ENCODE measurements at regions not wholly inside any gene's neighbourhood (a gene's known extent, or its start where the extent isn't known, plus 50 kb on each side); places are given as distances from the start of the nearest gene placed in this dataset.

DNA sequence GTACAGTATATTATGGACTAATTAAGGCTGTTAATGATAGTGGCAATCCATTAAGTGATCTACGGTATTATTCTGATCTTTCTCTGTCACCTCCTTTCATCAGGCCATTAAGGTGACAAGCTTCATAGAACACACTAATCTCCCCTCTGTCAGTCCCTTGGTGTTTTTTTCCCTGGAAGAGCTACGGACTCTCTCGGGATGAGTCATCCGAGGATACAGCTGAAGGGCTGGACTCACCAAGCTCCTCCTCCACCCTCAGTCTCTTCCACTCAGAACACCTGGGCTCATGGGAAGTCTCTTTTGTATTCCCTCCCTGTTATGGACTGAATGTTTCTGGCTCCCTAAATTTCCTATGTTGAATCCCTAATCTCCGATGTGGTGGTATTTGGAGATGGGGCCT lies 69.8 kb upstream of the PLXNA4 start:
- no peak for TF ChIP-seq CTCF (IDR thresholded peaks at IDR 0.05; ENCODE audit: low read depth, low read length)
- H3K4me3 ChIP-seq (replicated peaks in 1 of 2; ENCODE audit: low read depth in 2 of 2, low read length in 2 of 2) = no peak overlapping the region
- DNase-seq (ENCODE audit: low read depth in 2 of 2) = peak in 1 of 2 donors; percentile 5

GRCh38 chr7:132643302-132643701 lies 67.0 kb upstream of the PLXNA4 start:
- TF ChIP-seq CTCF (IDR thresholded peaks at IDR 0.05; ENCODE audit: low read depth, low read length) = no peak
- no peak overlapping the region for H3K4me3 ChIP-seq (replicated peaks in 1 of 2; ENCODE audit: low read depth in 2 of 2, low read length in 2 of 2)
- DNase-seq (ENCODE audit: low read depth in 2 of 2) = no peak

DNA sequence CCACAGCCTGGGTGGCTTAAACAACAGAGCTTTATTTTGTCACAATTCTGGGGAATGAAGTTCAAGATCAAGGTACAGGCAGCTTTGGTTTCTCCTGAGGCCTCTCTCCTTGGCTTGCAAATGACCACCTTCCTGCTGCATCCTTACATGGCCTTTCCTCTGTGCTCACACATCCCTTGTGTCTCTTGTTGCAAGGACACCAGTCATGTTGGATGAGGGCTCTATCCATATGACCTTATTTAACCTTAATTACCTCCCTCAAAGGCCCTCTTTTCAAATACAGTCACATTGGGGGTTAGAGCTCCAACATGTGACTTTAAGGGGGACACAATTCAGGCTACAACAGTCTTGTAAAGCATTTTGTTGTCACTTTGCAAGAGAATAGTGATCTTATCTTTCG lies 65.0 kb upstream of the PLXNA4 start:
- no peak for TF ChIP-seq CTCF (IDR thresholded peaks at IDR 0.05; ENCODE audit: low read depth, low read length)
- DNase-seq (ENCODE audit: low read depth in 2 of 2) = no peak
- H3K4me3 ChIP-seq (replicated peaks in 1 of 2; ENCODE audit: low read depth in 2 of 2, low read length in 2 of 2) = no peak overlapping the region

DNA sequence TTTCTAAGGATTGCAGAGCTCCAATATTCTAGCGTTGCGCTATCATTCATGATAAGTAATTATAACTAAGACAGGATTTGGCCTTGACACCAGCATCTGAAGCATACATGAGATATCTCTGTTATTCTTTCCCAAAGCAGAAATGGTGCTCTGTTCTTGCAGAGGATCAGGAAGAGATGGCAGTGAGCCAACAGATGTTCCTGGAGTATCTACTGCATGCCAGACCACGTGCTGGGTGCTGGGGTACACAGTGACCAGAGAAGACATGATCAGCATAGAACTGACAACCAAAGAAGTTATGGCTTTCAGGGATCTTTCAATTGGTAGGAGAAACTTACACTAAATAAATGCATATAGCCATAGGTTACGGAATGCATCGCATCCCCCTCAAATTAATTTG lies 63.7 kb upstream of the PLXNA4 start:
- TF ChIP-seq CTCF (IDR thresholded peaks at IDR 0.05; ENCODE audit: low read depth, low read length) = no peak
- no peak for DNase-seq (ENCODE audit: low read depth in 2 of 2)
- H3K4me3 ChIP-seq (replicated peaks in 1 of 2; ENCODE audit: low read depth in 2 of 2, low read length in 2 of 2) = no peak overlapping the region

DNA sequence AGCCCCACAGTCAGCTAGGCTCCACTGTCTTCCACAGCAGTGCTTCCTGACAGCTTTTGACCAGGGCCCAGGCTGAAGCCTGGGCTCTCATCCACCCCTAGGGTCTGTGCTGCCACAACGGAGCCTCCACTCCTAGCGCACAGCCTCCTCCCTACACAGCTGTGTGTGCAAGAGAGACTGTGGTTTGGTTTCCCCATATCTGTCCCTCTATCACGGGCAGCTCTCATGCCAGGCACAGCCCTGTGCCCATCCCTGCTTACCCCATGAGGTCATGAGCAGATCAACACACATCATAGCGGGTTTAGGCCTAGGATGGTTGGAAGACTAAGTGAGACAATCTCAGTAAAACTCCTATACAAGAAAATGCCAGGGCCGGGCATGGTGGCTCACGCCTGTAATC lies 61.7 kb upstream of the PLXNA4 start:
- no peak overlapping the region for H3K4me3 ChIP-seq (replicated peaks in 1 of 2; ENCODE audit: low read depth in 2 of 2, low read length in 2 of 2)
- TF ChIP-seq CTCF (IDR thresholded peaks at IDR 0.05; ENCODE audit: low read depth, low read length) = no peak
- DNase-seq (ENCODE audit: low read depth in 2 of 2) = no peak

GRCh38 chr7:132636581-132636980 lies 60.3 kb upstream of the PLXNA4 start:
- TF ChIP-seq CTCF (IDR thresholded peaks at IDR 0.05; ENCODE audit: low read depth, low read length) = no peak
- no peak for DNase-seq (ENCODE audit: low read depth in 2 of 2)
- no peak overlapping the region for H3K4me3 ChIP-seq (replicated peaks in 1 of 2; ENCODE audit: low read depth in 2 of 2, low read length in 2 of 2)

DNA sequence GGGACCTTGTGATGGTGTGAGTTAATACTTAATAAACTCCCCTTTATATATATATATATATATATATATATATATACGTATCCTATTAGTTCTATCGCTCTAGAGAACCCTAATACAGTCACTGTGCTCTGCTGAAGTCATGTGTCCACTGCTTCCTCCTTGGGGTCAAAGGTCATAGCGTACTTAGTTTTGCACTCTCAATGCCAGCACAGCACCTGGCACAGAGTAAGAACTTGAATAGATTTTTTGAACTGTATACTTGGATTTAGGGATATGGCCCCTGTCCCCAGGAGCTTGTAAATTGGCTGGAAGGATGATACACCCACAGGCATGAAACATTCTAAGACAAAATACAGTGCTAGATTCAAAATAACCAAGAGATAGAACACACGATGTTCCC lies 58.9 kb upstream of the PLXNA4 start:
- no peak overlapping the region for H3K4me3 ChIP-seq (replicated peaks in 1 of 2; ENCODE audit: low read depth in 2 of 2, low read length in 2 of 2)
- TF ChIP-seq CTCF (IDR thresholded peaks at IDR 0.05; ENCODE audit: low read depth, low read length) = no peak
- DNase-seq (ENCODE audit: low read depth in 2 of 2) = no peak
